T-cell (primary cell): ENCODE measurements at regions not wholly inside any gene's neighbourhood (a gene's known extent, or its start where the extent isn't known, plus 50 kb on each side); places are given as distances from the start of the nearest gene placed in this dataset.

Source experiments
- ATAC-seq, 4 experiments: fragments of 200-7000 bp in 3 of 4; fragments of 150-1000 bp in 1 of 4; cut with Tn5 transposase; replicated peaks in 1 of 4; 1 replicate in 3 of 4; 2 replicates in 1 of 4; pipeline ENCODE4 v1.10.0; 2021; ENCODE audit warnings: moderate library complexity in 3 of 4, mild to moderate bottlenecking in 2 of 4, moderate number of reproducible peaks in 1 of 4
- CTCF ChIA-PET, 2 donors: fragments of 300-600 bp; sonication (Branson Sonifier 250); formaldehyde crosslinking; loops; one replicate each; lab custom pipeline; 2022; ENCODE audit warnings: antibody characterized with exemption in 2 of 2; lab: Charles Lee
- POLR2A ChIA-PET, 2 donors: fragments of 300-600 bp; sonication (Branson Sonifier 250); formaldehyde crosslinking; loops; one replicate each; lab custom pipeline; 2022; ENCODE audit warnings: antibody characterized with exemption in 2 of 2; lab: Charles Lee
- DNase-seq, 35 experiments: peaks; one replicate each; pipeline versions ENCODE4 v3.0.0 to v3.0.0-alpha.2; 2013 to 2023
- H3K27ac ChIP-seq: one replicate; pipeline ENCODE4 v1.5.1; 2013; ENCODE audit warnings: low read length
- H3K27me3 ChIP-seq, 2 experiments: replicated peaks in 1 of 2; 1 replicate in 1 of 2; 2 replicates in 1 of 2; pipeline versions ENCODE4 v1.6.1 to v1.7.0; 2013; ENCODE audit warnings: low read length in 1 of 2, mixed read lengths in 1 of 2; ENCODE audit not compliant: control insufficient read depth in 2 of 2, insufficient read depth in 2 of 2; ENCODE audit errors: extremely low read depth in 1 of 2
- H3K36me3 ChIP-seq, 2 donors: 1 replicate in 1 of 2; 2 replicates in 1 of 2; pipeline versions ENCODE4 v1.6.1 to v1.7.0; 2013; ENCODE audit warnings: low read length in 1 of 2; ENCODE audit not compliant: control insufficient read depth in 2 of 2, insufficient read depth in 1 of 2; ENCODE audit errors: extremely low read depth in 1 of 2
- H3K4me1 ChIP-seq, 2 experiments: 1 replicate in 1 of 2; 2 replicates in 1 of 2; pipeline versions ENCODE4 v1.6.1 to v1.7.0; 2013; ENCODE audit warnings: low read length in 2 of 2, mixed read lengths in 1 of 2; ENCODE audit not compliant: insufficient read depth in 2 of 2, control insufficient read depth in 1 of 2; ENCODE audit errors: extremely low read depth in 1 of 2
- H3K4me3 ChIP-seq, 2 donors: 1 replicate in 1 of 2; 2 replicates in 1 of 2; pipeline versions ENCODE4 v1.5.1 to v1.7.0; 2013; ENCODE audit warnings: mild to moderate bottlenecking in 2 of 2, low read length in 1 of 2, moderate library complexity in 1 of 2; ENCODE audit not compliant: control insufficient read depth in 1 of 2; ENCODE audit errors: extremely low read depth in 1 of 2
- H3K9me3 ChIP-seq: 2 replicates; pipeline ENCODE4 v1.7.0; 2013
- H3K27ac Mint-ChIP-seq, 2 donors: one replicate each; pipeline ENCODE4 v1.8.0; 2020 to 2021; ENCODE audit warnings: mild to moderate bottlenecking in 2 of 2, mixed read lengths in 2 of 2
- H3K27me3 Mint-ChIP-seq, 2 donors: one replicate each; pipeline ENCODE4 v1.8.0; 2021 to 2022; ENCODE audit warnings: mixed read lengths in 2 of 2
- H3K36me3 Mint-ChIP-seq: one replicate; pipeline ENCODE4 v1.8.0; 2021; ENCODE audit warnings: mixed read lengths
- H3K4me1 Mint-ChIP-seq, 3 donors: one replicate each; pipeline ENCODE4 v1.8.0; 2020 to 2022; ENCODE audit warnings: mixed read lengths in 3 of 3, mild to moderate bottlenecking in 1 of 3
- H3K4me3 Mint-ChIP-seq, 3 donors: one replicate each; pipeline ENCODE4 v1.8.0; 2020 to 2022; ENCODE audit warnings: mild to moderate bottlenecking in 3 of 3, mixed read lengths in 3 of 3, moderate library complexity in 3 of 3
- H3K9me3 Mint-ChIP-seq, 3 donors: one replicate each; pipeline ENCODE4 v1.8.0; 2020 to 2022; ENCODE audit warnings: mixed read lengths in 3 of 3
- WGBS: methylation state at CpG from one replicate; pipeline ENCODE4 v1.1.5; 2013; ENCODE audit warnings: missing lambda C conversion rate; ENCODE audit not compliant: insufficient coverage; 5-methylcytosine and 5-hydroxymethylcytosine counted together

DNA sequence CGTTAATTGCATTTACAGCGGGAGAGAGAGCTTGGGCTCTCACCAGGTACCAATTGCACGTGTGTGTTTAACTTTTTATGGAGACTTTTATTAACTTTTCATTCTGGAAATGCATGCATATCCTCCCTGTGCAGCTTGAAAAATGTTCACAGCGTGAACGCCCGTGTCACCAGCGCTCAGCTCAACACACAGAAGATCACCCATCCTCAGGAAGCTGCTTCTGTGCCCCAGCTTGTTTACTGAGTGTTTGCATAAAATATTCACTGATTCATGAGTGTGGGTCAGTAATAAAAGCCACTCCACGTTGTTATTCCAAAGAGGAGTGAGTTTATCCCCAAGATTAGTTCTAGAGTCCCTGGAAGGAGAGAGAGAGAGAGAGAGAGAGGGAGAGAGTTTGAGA, 75.5 kb upstream of the FZD10 start:
- POLR2A ChIA-PET: interaction anchor here in 1 of 2 donors (0.7 kb wide), 1 partner anchor 162 kb away, joined by 6 read pairs; no protein-coding TSS in a partner anchor
- Mint-ChIP-seq H3K36me3 (no peaks in the 10 kb centered on the region), H3K9me3 (peaks cover 0 to 2% (median 0%) of the 10 kb centered on the region in 3 donors), H3K27me3 (no peaks in the 10 kb centered on the region), H3K4me1 (peaks cover 28 to 38% (median 29%) of the 10 kb centered on the region in 3 donors), H3K27ac (peak overlapping the region; percentile 60 to 89), H3K4me3 (peak overlapping the region; percentile 49 to 80 (median 56))
- WGBS: 0% methylated on average over 2 of the region's 8 CpGs
- H3K9me3 ChIP-seq: no peaks in the 10 kb centered on the region
- ATAC-seq (peak in 3 of 4 experiments; percentile 46 to 55 (median 52)), DNase-seq (peak in 1 of 35 experiments; percentile 5)
- peaks cover 8 to 28% of the 10 kb centered on the region in 2 experiments for H3K4me1 ChIP-seq
- CTCF ChIA-PET: interaction anchor here in 1 of 2 donors (0.6 to 1.0 kb wide), 2 partner anchors 39 to 242 kb away, joined by 3 read pairs; no protein-coding TSS in a partner anchor
- H3K4me3 ChIP-seq: peak overlapping the region in 1 of 2 donors; percentile 55
- no peaks in the 10 kb centered on the region for H3K36me3 ChIP-seq
- H3K27me3 ChIP-seq: peaks cover 0 to 11% of the 10 kb centered on the region in 2 experiments
- peak overlapping the region; percentile 31 for H3K27ac ChIP-seq

DNA sequence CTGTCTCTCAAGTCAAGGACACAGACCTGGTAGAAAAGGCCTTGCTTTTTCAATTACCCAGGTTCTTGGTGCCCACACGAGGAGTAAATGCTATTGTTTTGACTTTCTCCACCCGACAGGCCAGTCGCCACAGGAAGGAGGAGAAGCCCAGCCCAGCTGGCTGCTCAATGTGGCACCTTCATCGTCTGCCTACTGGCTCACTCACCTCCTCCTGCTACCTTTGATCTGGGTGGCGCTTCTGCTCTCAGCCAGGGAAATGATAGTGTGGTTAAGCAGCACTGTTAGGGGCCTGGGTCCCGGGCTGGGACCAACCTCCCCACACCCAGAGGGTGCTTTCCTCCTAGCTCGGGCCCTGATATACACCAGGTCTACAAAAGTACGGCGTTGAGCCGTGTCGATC, 75.0 kb upstream of the FZD10 start:
- peaks cover 8 to 28% of the 10 kb centered on the region in 2 experiments for H3K4me1 ChIP-seq
- Mint-ChIP-seq H3K27ac (peak overlapping the region; percentile 15 to 89), H3K27me3 (no peaks in the 10 kb centered on the region), H3K9me3 (peaks cover 0 to 2% (median 0%) of the 10 kb centered on the region in 3 donors), H3K4me1 (peaks cover 28 to 42% (median 29%) of the 10 kb centered on the region in 3 donors), H3K36me3 (no peaks in the 10 kb centered on the region), H3K4me3 (peak overlapping the region; percentile 49 to 80 (median 56))
- H3K27me3 ChIP-seq: peaks cover 0 to 11% of the 10 kb centered on the region in 2 experiments
- 12% methylated on average over 5 of the region's 11 CpGs for WGBS
- peak overlapping the region; percentile 31 for H3K27ac ChIP-seq
- no peaks in the 10 kb centered on the region for H3K9me3 ChIP-seq
- ATAC-seq (peak in 3 of 4 experiments; percentile 63 to 66 (median 64)), DNase-seq (peak in 13 of 35 experiments; percentile 2 to 25 (median 6))
- no peaks in the 10 kb centered on the region for H3K36me3 ChIP-seq
- ChIA-PET CTCF (interaction anchor here in 1 of 2 donors (0.6 kb wide), 1 partner anchor 10 kb away, joined by 4 read pairs; no protein-coding TSS in a partner anchor), POLR2A (no interaction called here)
- H3K4me3 ChIP-seq: peak overlapping the region in 1 of 2 donors; percentile 46

DNA sequence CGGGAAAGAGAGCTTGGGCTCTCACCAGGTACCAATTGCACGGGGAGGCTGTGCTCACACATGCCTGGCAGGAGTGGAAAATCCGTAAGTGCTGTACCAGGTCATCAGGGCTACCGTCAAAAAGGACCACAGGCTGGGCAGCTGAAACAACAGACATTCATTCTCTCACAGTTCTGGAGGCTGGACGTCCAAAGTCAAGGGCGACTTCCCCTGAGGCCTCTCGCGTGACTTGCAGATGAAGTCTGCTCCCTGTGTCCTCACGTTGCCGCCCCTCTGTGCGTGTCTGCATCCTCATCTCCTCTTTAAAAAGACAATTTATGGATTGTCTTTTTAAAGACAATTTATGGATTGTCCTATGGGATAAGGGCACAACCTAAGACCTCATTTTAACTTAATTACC, 73.8 kb upstream of the FZD10 start:
- no peak overlapping the region for H3K4me3 Mint-ChIP-seq
- ChIA-PET POLR2A (no interaction called here), CTCF (no interaction called here)
- no peaks in the 10 kb centered on the region for H3K36me3 Mint-ChIP-seq
- H3K27me3 ChIP-seq: peaks cover 0 to 10% of the 10 kb centered on the region in 2 experiments
- peaks cover 0 to 2% (median 0%) of the 10 kb centered on the region in 3 donors for H3K9me3 Mint-ChIP-seq
- 82% methylated on average over 6 of the region's 11 CpGs for WGBS
- ATAC-seq: no peak
- no peak overlapping the region for H3K4me3 ChIP-seq
- no peaks in the 10 kb centered on the region for H3K9me3 ChIP-seq
- no peaks in the 10 kb centered on the region for H3K36me3 ChIP-seq
- H3K4me1 ChIP-seq: peaks cover 8 to 28% of the 10 kb centered on the region in 2 experiments
- H3K27ac ChIP-seq: no peak overlapping the region
- H3K27ac Mint-ChIP-seq: no peak overlapping the region
- H3K4me1 Mint-ChIP-seq: peaks cover 28 to 42% (median 29%) of the 10 kb centered on the region in 3 donors
- H3K27me3 Mint-ChIP-seq: no peaks in the 10 kb centered on the region
- no peak for DNase-seq

DNA sequence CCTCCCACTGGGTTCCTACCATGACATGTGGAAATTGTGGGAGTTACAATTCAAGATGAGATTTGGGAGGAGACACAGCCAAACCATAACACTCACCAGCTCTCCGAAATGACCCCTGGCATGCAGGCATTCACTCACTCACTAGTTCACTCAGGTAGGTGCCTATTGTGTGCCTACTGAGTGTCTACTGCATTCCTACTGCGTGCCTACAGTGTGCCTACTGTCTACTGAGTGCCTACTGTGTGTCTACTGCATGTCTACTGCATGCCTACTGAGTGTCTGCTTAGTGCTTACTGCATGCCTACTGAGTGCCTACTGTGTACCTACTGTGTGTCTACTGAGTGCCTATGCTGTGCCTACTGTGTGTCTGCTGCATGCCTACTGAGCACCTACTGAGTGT, 71.7 kb upstream of the FZD10 start:
- peaks cover 6 to 23% of the 10 kb centered on the region in 2 experiments for H3K4me1 ChIP-seq
- no peak for DNase-seq
- ChIA-PET CTCF (no interaction called here), POLR2A (no interaction called here)
- Mint-ChIP-seq H3K4me3 (no peak overlapping the region), H3K27ac (no peak overlapping the region), H3K27me3 (no peaks in the 10 kb centered on the region), H3K9me3 (peaks cover 0 to 2% (median 0%) of the 10 kb centered on the region in 3 donors), H3K4me1 (peaks cover 25 to 31% (median 26%) of the 10 kb centered on the region in 3 donors), H3K36me3 (no peaks in the 10 kb centered on the region)
- no peak overlapping the region for H3K27ac ChIP-seq
- H3K27me3 ChIP-seq: peaks cover 0 to 3% of the 10 kb centered on the region in 2 experiments
- WGBS: 100% methylated on average over 1 of the region's 2 CpGs
- H3K9me3 ChIP-seq: no peaks in the 10 kb centered on the region
- ATAC-seq: no peak
- no peaks in the 10 kb centered on the region for H3K36me3 ChIP-seq
- no peak overlapping the region for H3K4me3 ChIP-seq

DNA sequence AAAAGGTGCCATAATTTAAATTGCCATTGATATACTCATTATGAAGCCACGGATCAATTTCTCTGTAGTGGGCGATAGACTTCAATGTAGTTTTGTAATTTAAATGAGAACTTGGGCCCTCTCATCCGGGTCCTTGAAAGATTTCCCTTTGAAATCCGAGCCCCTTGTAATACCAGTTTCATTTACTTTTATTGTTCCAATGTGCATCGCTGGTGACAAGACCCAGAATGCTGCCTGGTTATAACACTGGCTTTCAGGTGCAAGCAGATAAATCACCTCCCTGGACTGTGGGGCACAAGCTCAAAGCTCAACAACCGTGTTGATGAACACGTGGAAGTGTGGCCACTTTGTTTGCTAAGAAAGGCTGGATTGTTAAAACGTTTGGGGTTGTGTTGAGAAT, 68.9 kb upstream of the FZD10 start:
- no peaks in the 10 kb centered on the region for H3K27me3 Mint-ChIP-seq
- WGBS: 100% methylated on average over 2 of the region's 8 CpGs
- Histone ChIP-seq H3K27me3 (peaks cover 0 to 6% of the 10 kb centered on the region in 2 experiments), H3K27ac (no peak overlapping the region), H3K9me3 (no peaks in the 10 kb centered on the region), H3K36me3 (no peaks in the 10 kb centered on the region), H3K4me3 (no peak overlapping the region), H3K4me1 (no peaks in the 10 kb centered on the region)
- peaks cover 0 to 8% (median under 1%) of the 10 kb centered on the region in 3 donors for H3K4me1 Mint-ChIP-seq
- no peak overlapping the region for H3K27ac Mint-ChIP-seq
- H3K36me3 Mint-ChIP-seq: no peaks in the 10 kb centered on the region
- H3K4me3 Mint-ChIP-seq: no peak overlapping the region
- POLR2A ChIA-PET: no interaction called here
- no peak for ATAC-seq
- H3K9me3 Mint-ChIP-seq: peaks cover 0 to 2% (median 0%) of the 10 kb centered on the region in 3 donors
- CTCF ChIA-PET: no interaction called here
- DNase-seq: no peak

DNA sequence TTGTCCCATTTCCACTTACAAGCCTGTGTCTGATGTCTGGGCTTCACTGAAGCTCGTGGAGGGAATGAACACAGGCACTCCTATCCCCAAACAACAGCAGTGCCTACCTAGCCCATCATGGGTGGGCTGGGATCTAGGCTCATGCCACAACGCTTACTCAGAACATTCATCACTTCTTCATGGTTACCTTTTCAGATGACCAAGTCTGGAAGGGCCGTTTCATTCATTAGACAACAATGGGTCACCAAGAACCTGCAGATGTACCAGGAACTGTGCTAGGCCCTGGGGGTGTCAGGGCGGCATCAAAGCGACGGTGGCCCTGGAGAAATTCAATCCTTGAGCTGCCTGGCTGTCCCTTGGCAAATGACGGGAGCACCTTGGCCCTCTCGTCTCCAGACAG, 64.9 kb upstream of the FZD10 start:
- ATAC-seq (no peak), DNase-seq (no peak)
- H3K27me3 ChIP-seq: peaks cover 0 to 16% of the 10 kb centered on the region in 2 experiments
- Mint-ChIP-seq H3K9me3 (no peaks in the 10 kb centered on the region), H3K27me3 (peaks cover 0 to 14% of the 10 kb centered on the region in 2 donors), H3K36me3 (no peaks in the 10 kb centered on the region), H3K4me3 (no peak overlapping the region), H3K27ac (no peak overlapping the region), H3K4me1 (no peaks in the 10 kb centered on the region)
- H3K9me3 ChIP-seq: no peaks in the 10 kb centered on the region
- no peaks in the 10 kb centered on the region for H3K36me3 ChIP-seq
- ChIA-PET POLR2A (no interaction called here), CTCF (no interaction called here)
- no peaks in the 10 kb centered on the region for H3K4me1 ChIP-seq
- H3K27ac ChIP-seq: no peak overlapping the region
- H3K4me3 ChIP-seq: no peak overlapping the region
- 76% methylated on average over 8 of the region's 8 CpGs for WGBS
